Adrenal gland (tissue), 5 donors: ENCODE measurements at regions not wholly inside any gene's neighbourhood (a gene's known extent, or its start where the extent isn't known, plus 50 kb on each side); places are given as distances from the start of the nearest gene placed in this dataset.

Experiments used
- CTCF ChIP-seq, 6 experiments: fragments of 450-650 bp in 4 of 6; fragments of 200-600 bp in 2 of 6; sonication (generic) in 1 of 6; IDR thresholded peaks; 1 replicate in 5 of 6; 2 replicates in 1 of 6; pipeline versions ENCODE4 v1.5.1 to v1.8.0; 2016 to 2021; ENCODE audit warnings: antibody characterized with exemption in 6 of 6, mild to moderate bottlenecking in 2 of 6, moderate library complexity in 1 of 6
- POLR2A ChIP-seq, 2 donors: fragments of 450-650 bp; IDR thresholded peaks; one replicate each; pipeline ENCODE4 v1.6.1; 2017; ENCODE audit warnings: antibody characterized with exemption in 2 of 2, mild to moderate bottlenecking in 2 of 2, moderate library complexity in 1 of 2
- donor health status: DM: no; HTN: no; CAD: no.

DNA sequence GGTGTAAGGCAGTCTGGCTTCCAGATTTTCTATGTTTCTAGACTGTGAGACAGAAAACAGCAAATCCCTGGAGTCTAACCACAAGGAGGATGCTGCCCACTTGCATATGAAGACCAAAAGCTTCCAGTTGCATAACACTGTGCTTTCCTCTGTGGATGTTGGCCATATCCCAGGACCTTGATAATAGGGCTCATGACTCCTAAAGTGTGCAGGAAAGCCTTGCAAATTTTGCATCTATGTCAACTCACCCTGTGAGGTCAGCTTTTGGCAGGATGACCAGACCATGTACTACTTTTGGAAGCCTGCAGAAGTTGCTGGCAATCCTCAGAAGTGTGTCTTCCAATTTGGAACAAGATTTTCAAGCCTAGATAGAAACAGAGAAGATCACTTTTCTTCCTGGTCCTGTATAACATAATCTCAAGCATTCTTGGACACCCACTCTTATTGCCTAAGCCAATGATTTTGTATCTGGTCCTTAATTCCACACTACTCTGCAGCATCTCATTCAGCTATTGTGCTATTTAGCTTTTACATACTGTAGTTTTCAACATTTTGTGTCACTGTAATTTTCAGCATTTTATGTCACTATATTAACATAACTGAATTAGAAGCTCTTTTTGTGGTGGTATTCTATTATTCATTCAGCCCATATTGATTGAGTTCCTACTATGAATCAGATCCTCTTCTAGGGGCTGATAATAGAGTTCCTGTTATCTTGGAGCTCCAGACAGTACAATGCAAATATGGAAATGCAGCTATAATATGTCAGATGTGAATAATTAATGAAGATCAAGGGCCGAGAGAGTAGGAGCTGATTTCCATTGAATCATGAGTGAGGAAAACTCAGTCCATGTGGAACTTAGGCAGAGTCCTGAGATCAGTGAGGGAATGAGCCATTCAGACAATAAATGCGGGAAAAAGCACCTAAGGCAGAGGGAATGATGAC, 85.3 kb upstream of the RAB27B start:
- TF ChIP-seq CTCF (IDR thresholded peaks at IDR 0.05) (no peak), POLR2A (IDR thresholded peaks at IDR 0.05) (no peak)
